K562 (cell line): ENCODE measurements at regions not wholly inside any gene's neighbourhood (a gene's known extent, or its start where the extent isn't known, plus 50 kb on each side); places are given as distances from the start of the nearest gene placed in this dataset.

Experiments
- NCOR1 ChIP-seq: fragments of 450-650 bp; IDR thresholded peaks from 2 replicates; pipeline ENCODE4 v1.6.1; 2016; ENCODE audit warnings: mild to moderate bottlenecking, moderate library complexity
- THAP7 ChIP-seq: fragments of 250-450 bp; sonication (Bioruptor Pico); IDR thresholded peaks from 2 replicates; pipeline ENCODE4 v1.5.0; 2021
- ZNF766 ChIP-seq: fragments of 200-800 bp; sonication (Bioruptor generic); conservative IDR thresholded peaks from 2 replicates; pipeline ENCODE4 v1.6.1; 2016; ENCODE audit warnings: missing genetic modification characterization, missing compliant biosample characterization
- TF ChIP-seq, protein P1 (sequence below): fragments of 450-650 bp; formaldehyde crosslinking; IDR thresholded peaks from 2 replicates; pipeline ENCODE4 v1.4.0; 2020; ENCODE audit warnings: mild to moderate bottlenecking, moderate library complexity

- TF ChIP-seq, protein P1, sequence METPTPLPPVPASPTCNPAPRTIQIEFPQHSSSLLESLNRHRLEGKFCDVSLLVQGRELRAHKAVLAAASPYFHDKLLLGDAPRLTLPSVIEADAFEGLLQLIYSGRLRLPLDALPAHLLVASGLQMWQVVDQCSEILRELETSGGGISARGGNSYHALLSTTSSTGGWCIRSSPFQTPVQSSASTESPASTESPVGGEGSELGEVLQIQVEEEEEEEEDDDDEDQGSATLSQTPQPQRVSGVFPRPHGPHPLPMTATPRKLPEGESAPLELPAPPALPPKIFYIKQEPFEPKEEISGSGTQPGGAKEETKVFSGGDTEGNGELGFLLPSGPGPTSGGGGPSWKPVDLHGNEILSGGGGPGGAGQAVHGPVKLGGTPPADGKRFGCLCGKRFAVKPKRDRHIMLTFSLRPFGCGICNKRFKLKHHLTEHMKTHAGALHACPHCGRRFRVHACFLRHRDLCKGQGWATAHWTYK (CRISPR knock-in tag), result no peak
- no peak for TF ChIP-seq ZNF766 (CRISPR knock-in tag)
- TF ChIP-seq THAP7 (CRISPR knock-in tag), result no peak
- TF ChIP-seq NCOR1, result no peak
These were observed 323.1 kb upstream of the FBXO33 start for GRCh38 chr14:39755269-39755878.
